Memory B cell (primary cell): ENCODE measurements at regions not wholly inside any gene's neighbourhood (a gene's known extent, or its start where the extent isn't known, plus 50 kb on each side); places are given as distances from the start of the nearest gene placed in this dataset.

Source experiments
- ATAC-seq: fragments of 150-1000 bp; cut with Tn5 transposase; 2 replicates; pipeline ENCODE4 v1.10.0; 2021; ENCODE audit warnings: low read depth, mild to moderate bottlenecking, moderate library complexity
- DNase-seq, 2 donors: peaks; one replicate each; pipeline ENCODE4 v3.0.0; 2022; ENCODE audit warnings: low spot score in 2 of 2
- H3K27ac Mint-ChIP-seq: one replicate; pipeline ENCODE4 v1.8.0; 2022; ENCODE audit warnings: mild to moderate bottlenecking, moderate library complexity, mixed read lengths
- H3K27me3 Mint-ChIP-seq: one replicate; pipeline ENCODE4 v1.8.0; 2022; ENCODE audit warnings: mixed read lengths
- H3K36me3 Mint-ChIP-seq: one replicate; pipeline ENCODE4 v1.8.0; 2022; ENCODE audit warnings: mild to moderate bottlenecking, mixed read lengths
- H3K4me1 Mint-ChIP-seq: one replicate; pipeline ENCODE4 v1.8.0; 2022; ENCODE audit warnings: mixed read lengths
- H3K4me3 Mint-ChIP-seq: one replicate; pipeline ENCODE4 v1.8.0; 2022; ENCODE audit warnings: mild to moderate bottlenecking, moderate library complexity, mixed read lengths
- H3K9me3 Mint-ChIP-seq: one replicate; pipeline ENCODE4 v1.8.0; 2022; ENCODE audit warnings: mixed read lengths

- no peak for ATAC-seq
- Mint-ChIP-seq H3K4me3 (no peak overlapping the region), H3K4me1 (no peaks in the 10 kb centered on the region), H3K27me3 (peaks cover 11% of the 10 kb centered on the region), H3K27ac (no peak overlapping the region), H3K9me3 (no peaks in the 10 kb centered on the region), H3K36me3 (no peaks in the 10 kb centered on the region)
- no peak for DNase-seq
Observed at GRCh38 chr2:23270810-23271209, 114.2 kb upstream of the KLHL29 start.

DNA sequence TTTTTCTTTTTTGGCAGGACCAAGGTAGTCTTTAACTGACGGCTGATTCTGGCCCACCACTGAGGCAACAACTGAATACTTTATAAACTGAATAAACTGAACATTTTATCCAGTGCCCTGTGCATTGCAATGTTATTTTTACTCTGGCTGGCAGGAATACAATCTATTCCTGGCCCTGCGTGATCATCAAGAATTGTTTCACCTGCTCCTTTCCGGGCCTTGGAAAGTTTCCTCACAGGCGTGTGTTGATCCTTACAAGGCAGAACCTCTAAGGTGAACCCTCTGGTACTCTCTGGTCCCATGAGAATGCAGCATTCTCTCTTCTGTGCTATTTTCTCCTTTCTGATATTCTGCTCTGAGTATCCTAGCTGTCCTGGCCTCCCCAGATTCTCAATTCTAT is 113.7 kb upstream of the KLHL29 start:
- no peak for ATAC-seq

DNA sequence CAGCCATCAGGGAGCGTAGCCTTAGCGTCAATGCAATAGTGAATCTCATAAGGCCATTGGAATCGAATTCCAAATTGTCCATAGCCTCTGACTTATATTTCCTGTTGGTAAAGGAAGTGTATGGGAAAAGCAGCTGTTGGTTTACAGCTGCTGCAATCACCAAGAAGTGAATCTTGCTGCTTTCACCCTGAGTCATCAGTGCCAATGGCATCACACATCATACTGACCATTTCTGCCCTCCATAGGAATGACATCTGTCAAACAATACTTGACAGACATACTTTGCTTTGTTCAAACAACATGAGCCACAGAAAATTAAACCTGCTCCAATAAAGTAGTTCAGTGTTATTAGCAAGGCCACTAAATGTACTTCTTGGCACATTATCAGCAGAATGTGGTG is 111.2 kb upstream of the KLHL29 start:
- H3K27me3 Mint-ChIP-seq: peaks cover 23% of the 10 kb centered on the region
- no peak overlapping the region for H3K4me3 Mint-ChIP-seq
- H3K27ac Mint-ChIP-seq: no peak overlapping the region
- H3K36me3 Mint-ChIP-seq: no peaks in the 10 kb centered on the region
- no peaks in the 10 kb centered on the region for H3K4me1 Mint-ChIP-seq
- no peak for DNase-seq
- no peak for ATAC-seq
- H3K9me3 Mint-ChIP-seq: no peaks in the 10 kb centered on the region

More for the DNA sequence above, 113.7 kb upstream of the KLHL29 start:
- Mint-ChIP-seq H3K4me3 (no peak overlapping the region), H3K36me3 (no peaks in the 10 kb centered on the region), H3K27ac (no peak overlapping the region), H3K9me3 (no peaks in the 10 kb centered on the region), H3K27me3 (peaks cover 11% of the 10 kb centered on the region), H3K4me1 (no peaks in the 10 kb centered on the region)
- no peak for DNase-seq

DNA sequence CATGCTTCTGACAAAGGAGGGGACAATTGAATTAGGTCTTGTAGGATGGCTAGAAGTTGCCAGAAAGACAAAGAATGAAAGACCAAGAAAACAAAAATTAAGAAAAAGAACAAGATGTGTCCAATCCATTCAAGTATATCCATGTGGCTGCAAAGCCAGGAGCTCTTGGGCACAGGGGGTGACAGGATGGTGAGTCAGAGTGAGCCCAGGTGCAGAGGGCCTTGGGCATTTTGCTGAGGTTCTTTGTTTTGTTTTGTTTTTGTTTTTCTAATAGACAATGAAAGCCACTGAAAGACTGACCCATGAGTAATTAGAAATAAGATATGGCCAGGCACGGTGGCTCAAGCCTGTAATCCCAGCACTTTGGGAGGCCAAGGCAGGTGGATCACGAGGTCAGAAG is 104.6 kb upstream of the KLHL29 start:
- ATAC-seq (no peak), DNase-seq (no peak)
- peaks cover 2% of the 10 kb centered on the region for H3K9me3 Mint-ChIP-seq
- H3K36me3 Mint-ChIP-seq: no peaks in the 10 kb centered on the region
- H3K27me3 Mint-ChIP-seq: peaks cover 18% of the 10 kb centered on the region
- no peak overlapping the region for H3K4me3 Mint-ChIP-seq
- no peak overlapping the region for H3K27ac Mint-ChIP-seq
- no peaks in the 10 kb centered on the region for H3K4me1 Mint-ChIP-seq

GRCh38 chr2:23283653-23284052 is 101.3 kb upstream of the KLHL29 start:
- H3K36me3 Mint-ChIP-seq: no peaks in the 10 kb centered on the region
- H3K4me3 Mint-ChIP-seq: no peak overlapping the region
- no peak overlapping the region for H3K27ac Mint-ChIP-seq
- peaks cover 4% of the 10 kb centered on the region for H3K27me3 Mint-ChIP-seq
- ATAC-seq (no peak), DNase-seq (no peak)
- H3K4me1 Mint-ChIP-seq: no peaks in the 10 kb centered on the region
- H3K9me3 Mint-ChIP-seq: peaks cover 2% of the 10 kb centered on the region

GRCh38 chr2:23285091-23285800 is 99.7 kb upstream of the KLHL29 start:
- no peak overlapping the region for H3K4me3 Mint-ChIP-seq
- no peaks in the 10 kb centered on the region for H3K36me3 Mint-ChIP-seq
- H3K27ac Mint-ChIP-seq: no peak overlapping the region
- H3K27me3 Mint-ChIP-seq: peaks cover 5% of the 10 kb centered on the region
- H3K4me1 Mint-ChIP-seq: no peaks in the 10 kb centered on the region
- peaks cover 2% of the 10 kb centered on the region for H3K9me3 Mint-ChIP-seq
- ATAC-seq: no peak
- DNase-seq: no peak

DNA sequence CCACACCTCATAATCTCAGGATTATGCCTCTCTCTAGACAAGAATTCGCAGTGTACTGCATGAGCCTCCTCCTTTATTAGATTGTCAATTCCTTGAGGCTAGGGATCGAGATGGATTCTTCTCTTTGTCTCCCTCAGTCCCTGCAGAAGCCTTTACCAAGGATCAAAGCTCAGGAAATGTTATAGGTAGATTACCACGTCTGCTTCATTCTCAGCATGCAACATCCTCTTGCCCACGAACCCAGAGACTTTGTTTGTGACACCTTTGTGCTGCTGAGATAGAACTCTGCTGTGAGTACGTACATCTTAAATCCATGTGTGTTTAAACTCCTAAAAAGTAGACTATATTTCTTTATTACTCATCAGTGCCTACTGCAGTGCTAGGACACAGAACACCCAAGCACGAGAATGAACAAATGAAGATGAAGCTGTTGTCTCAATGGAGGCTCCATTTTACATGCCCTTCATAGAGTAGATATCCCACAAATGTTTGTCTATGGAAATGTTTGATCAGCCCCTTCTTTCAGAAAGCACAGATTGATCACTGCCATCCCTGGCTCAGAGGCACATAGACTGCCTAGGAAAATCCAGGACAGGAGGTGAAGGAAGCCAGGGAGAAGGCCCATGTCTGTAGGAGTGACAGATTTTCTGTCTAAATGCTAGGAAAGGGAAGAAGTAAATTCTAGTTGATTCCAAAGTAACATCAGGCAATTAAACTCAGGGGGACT is 98.8 kb upstream of the KLHL29 start:
- Mint-ChIP-seq H3K4me3 (no peak overlapping the region), H3K4me1 (no peaks in the 10 kb centered on the region), H3K36me3 (no peaks in the 10 kb centered on the region), H3K9me3 (peaks cover 2% of the 10 kb centered on the region), H3K27me3 (peaks cover 5% of the 10 kb centered on the region), H3K27ac (no peak overlapping the region)
- ATAC-seq (no peak), DNase-seq (no peak)

DNA sequence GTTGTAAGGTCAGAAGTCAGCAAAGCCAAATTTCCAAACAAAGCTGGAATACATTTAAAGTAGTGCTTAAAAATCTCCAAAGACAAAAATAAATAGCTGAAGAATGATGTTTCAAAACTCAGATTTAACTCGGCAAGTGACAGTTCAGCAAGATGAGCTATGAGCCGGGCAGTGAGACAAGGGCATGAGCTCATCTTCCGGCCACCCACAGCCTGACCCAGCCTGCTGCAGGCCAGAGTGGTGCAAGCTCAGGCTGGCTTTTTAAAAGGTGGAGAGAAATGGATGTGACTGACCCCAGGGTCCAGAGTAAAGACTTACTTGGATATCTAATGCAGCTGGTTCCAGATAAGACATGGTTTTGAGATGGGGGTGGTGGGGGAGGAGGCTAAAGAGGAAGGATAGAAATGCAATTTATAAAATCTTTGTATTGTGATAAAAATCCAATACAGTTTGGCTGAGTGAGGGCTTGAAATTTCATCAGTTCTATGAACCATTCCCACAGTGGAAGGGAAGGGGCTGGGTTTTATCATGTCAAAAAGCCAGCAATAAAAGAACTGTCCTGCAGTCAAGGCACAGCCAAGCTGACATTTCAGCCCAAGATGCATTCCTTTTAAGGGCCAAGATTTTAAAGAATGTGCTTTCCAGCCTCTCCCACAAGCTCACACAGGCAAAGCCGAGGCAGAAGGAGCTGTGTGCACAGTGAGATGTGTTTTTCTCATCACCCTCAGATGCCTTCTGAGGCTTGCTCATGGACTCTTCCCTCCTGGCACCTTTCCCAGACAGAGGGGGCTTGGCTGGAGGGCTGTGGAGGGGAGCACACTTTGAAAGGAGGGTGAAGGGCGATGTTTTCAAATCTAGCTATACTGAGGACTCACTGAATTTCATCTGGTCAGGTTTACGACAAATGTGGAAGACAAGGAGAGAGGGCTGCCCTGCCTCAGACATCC is 97.9 kb upstream of the KLHL29 start:
- H3K9me3 Mint-ChIP-seq: peaks cover 2% of the 10 kb centered on the region
- peaks cover 5% of the 10 kb centered on the region for H3K27me3 Mint-ChIP-seq
- H3K27ac Mint-ChIP-seq: no peak overlapping the region
- ATAC-seq (no peak), DNase-seq (no peak)
- H3K4me3 Mint-ChIP-seq: no peak overlapping the region
- H3K36me3 Mint-ChIP-seq: no peaks in the 10 kb centered on the region
- H3K4me1 Mint-ChIP-seq: no peaks in the 10 kb centered on the region

GRCh38 chr2:23289671-23290070 is 95.3 kb upstream of the KLHL29 start:
- H3K4me3 Mint-ChIP-seq: no peak overlapping the region
- H3K27ac Mint-ChIP-seq: no peak overlapping the region
- H3K27me3 Mint-ChIP-seq: peaks cover 6% of the 10 kb centered on the region
- H3K4me1 Mint-ChIP-seq: no peaks in the 10 kb centered on the region
- H3K9me3 Mint-ChIP-seq: no peaks in the 10 kb centered on the region
- ATAC-seq (no peak), DNase-seq (no peak)
- no peaks in the 10 kb centered on the region for H3K36me3 Mint-ChIP-seq

- Mint-ChIP-seq H3K36me3 (no peaks in the 10 kb centered on the region), H3K4me3 (no peak overlapping the region), H3K27ac (no peak overlapping the region), H3K27me3 (peaks cover 6% of the 10 kb centered on the region), H3K9me3 (no peaks in the 10 kb centered on the region), H3K4me1 (no peaks in the 10 kb centered on the region)
- ATAC-seq: no peak
- no peak for DNase-seq
Observed at GRCh38 chr2:23291239-23291638, 93.7 kb upstream of the KLHL29 start.

DNA sequence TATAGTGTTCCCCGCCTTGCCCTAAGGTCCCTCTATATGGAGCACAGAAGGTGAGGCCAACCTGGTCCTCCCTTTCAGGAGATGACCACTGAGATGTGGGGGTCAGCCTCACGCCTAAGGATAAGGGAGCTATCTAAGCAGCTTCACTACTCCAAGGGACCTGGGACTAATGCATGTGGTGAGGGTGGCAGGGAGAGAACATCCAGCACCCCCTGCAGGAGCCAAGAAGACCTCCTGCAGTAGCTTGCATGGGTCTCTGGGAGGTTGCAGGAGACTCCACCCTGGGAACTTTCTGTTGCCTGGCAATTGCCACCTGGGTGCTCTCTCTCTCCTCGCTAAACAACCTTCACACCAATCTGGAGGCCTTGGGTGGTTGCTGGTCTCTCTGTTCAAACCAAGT is 93.0 kb upstream of the KLHL29 start:
- Mint-ChIP-seq H3K9me3 (no peaks in the 10 kb centered on the region), H3K36me3 (no peaks in the 10 kb centered on the region), H3K4me3 (no peak overlapping the region), H3K27ac (no peak overlapping the region), H3K4me1 (no peaks in the 10 kb centered on the region), H3K27me3 (peaks cover 6% of the 10 kb centered on the region)
- ATAC-seq (no peak), DNase-seq (no peak)

- Mint-ChIP-seq H3K4me3 (no peak overlapping the region), H3K9me3 (no peaks in the 10 kb centered on the region), H3K4me1 (no peaks in the 10 kb centered on the region), H3K36me3 (no peaks in the 10 kb centered on the region), H3K27me3 (peaks cover 6% of the 10 kb centered on the region), H3K27ac (no peak overlapping the region)
- DNase-seq (no peak), ATAC-seq (no peak)
Observed at GRCh38 chr2:23293063-23293462, 91.9 kb upstream of the KLHL29 start.

DNA sequence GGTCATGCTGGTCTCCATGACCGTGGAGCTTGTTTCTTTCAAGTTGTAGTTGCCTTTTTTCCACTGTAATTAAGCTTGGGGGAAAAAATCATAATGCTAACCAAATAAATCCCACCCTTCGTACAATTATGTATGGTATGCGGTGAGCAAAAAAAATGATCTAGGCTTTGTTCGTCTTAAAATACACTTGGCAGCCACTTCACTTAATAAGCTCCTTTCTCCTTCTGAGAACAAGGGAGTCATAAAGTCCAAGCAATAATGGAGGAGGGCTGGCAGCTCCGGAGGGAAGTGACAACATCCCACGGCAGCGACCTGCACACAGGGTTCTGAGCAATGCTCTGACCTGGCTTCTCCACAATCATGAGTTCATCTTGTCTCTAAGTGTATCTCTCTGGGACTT is 91.2 kb upstream of the KLHL29 start:
- Mint-ChIP-seq H3K4me3 (no peak overlapping the region), H3K4me1 (no peaks in the 10 kb centered on the region), H3K9me3 (no peaks in the 10 kb centered on the region), H3K27me3 (peaks cover 11% of the 10 kb centered on the region), H3K27ac (no peak overlapping the region), H3K36me3 (no peaks in the 10 kb centered on the region)
- DNase-seq (no peak), ATAC-seq (no peak)

GRCh38 chr2:23294238-23294637 is 90.7 kb upstream of the KLHL29 start:
- ATAC-seq: no peak
- Mint-ChIP-seq H3K36me3 (no peaks in the 10 kb centered on the region), H3K27ac (no peak overlapping the region)

More at GRCh38 chr2:23294238-23294637, 90.7 kb upstream of the KLHL29 start:
- Mint-ChIP-seq H3K27me3 (peaks cover 11% of the 10 kb centered on the region), H3K9me3 (no peaks in the 10 kb centered on the region), H3K4me3 (no peak overlapping the region), H3K4me1 (no peaks in the 10 kb centered on the region)
- no peak for DNase-seq
